Ovary (tissue), 7 donors: ENCODE measurements at regions not wholly inside any gene's neighbourhood (a gene's known extent, or its start where the extent isn't known, plus 50 kb on each side); places are given as distances from the start of the nearest gene placed in this dataset.
A peak's percentile ranks its signal among the peaks of the same experiment; 100 is the strongest.

Experiments used
- DNase-seq, 5 donors: peaks; one replicate each; pipeline ENCODE4 v3.0.0-alpha.2; 2019 to 2020
- H3K27ac ChIP-seq, 2 donors: fragments of 200-600 bp; one replicate each; pipeline versions ENCODE4 v1.5.1 to v1.8.0; 2019 to 2022
- H3K27me3 ChIP-seq: fragments of 200-600 bp; one replicate; pipeline ENCODE4 v1.8.0; 2022
- H3K36me3 ChIP-seq: fragments of 200-600 bp; sonication (generic); one replicate; pipeline ENCODE4 v1.5.1; 2019
- H3K4me1 ChIP-seq: one replicate; pipeline ENCODE4 v1.8.1; 2013; ENCODE audit warnings: mild to moderate bottlenecking, moderate library complexity; ENCODE audit not compliant: insufficient read depth
- H3K4me3 ChIP-seq: fragments of 200-600 bp; sonication (generic); one replicate; pipeline ENCODE4 v1.5.1; 2017
- H3K9me3 ChIP-seq, 2 donors: fragments of 200-600 bp in 1 of 2; sonication (generic) in 1 of 2; one replicate each; pipeline versions ENCODE4 v1.5.1 to v1.8.1; 2013 to 2019; ENCODE audit warnings: mild to moderate bottlenecking in 1 of 2, moderate library complexity in 1 of 2
- CTCF ChIP-seq, 3 donors: fragments of 450-650 bp in 2 of 3; fragments of 200-600 bp in 1 of 3; IDR thresholded peaks; one replicate each; pipeline versions ENCODE4 v1.5.1 to v1.8.0; 2016 to 2022; ENCODE audit warnings: antibody characterized with exemption in 3 of 3, mild to moderate bottlenecking in 1 of 3
- EP300 ChIP-seq: sonication (generic); formaldehyde crosslinking; IDR thresholded peaks from one replicate; pipeline ENCODE4 v1.6.1; 2017; ENCODE audit warnings: antibody characterized with exemption
- POLR2A ChIP-seq: fragments of 450-650 bp; IDR thresholded peaks from one replicate; pipeline ENCODE4 v1.6.1; 2017; ENCODE audit warnings: antibody characterized with exemption, mild to moderate bottlenecking, moderate library complexity
- WGBS, 3 donors: extraction: QIAGEN DNeasy Blood & Tissue Kit in 1 of 3; methylation state at CpG; one replicate each; pipeline versions ENCODE4 v1.1.5 to v1.1.7; 2013 to 2017; 5-methylcytosine and 5-hydroxymethylcytosine counted together
- intact Hi-C, 4 donors: fragments of 100-400 bp; cut with DNase I; formaldehyde crosslinking; loops; one replicate each; pipeline versions ENCODE4 v1.11.0 to v1.15.1; 2022 to 2023
- donor health status: DM: no; HTN: no; CAD: no; lungs with moderate emphysema.
- donor health status: DM: no; HTN: no; CAD: no.
- donor health status: Bipolar disorder and iron deficiency.
- donor health status: DM: no; HTN: no; CAD: no.
- donor health status: DM: yes; HTN: yes; CAD: no.

DNA sequence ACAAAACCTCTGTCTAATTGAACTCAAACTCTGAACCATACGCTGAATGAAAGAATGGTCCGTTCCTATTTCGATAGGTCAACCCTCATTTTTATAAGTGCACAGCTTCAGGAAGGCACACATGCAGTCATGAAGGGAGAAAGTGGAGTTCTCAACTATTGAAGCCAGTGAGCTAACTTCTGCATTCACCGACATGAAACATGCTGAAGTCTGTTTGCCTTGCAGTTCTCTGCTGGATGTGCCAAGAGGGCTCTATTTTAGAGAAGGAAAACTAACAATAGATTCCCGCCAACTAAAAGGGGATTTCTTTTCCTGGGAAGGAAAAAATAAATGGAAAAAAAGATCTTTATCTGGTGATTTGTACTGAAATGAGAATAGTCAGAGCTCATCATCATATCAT, 191.0 kb upstream of the PLEKHG7 start:
- intact Hi-C loops = no loop called here
- Histone ChIP-seq H3K36me3 (no peaks in the 10 kb centered on the region), H3K27me3 (no peaks in the 10 kb centered on the region), H3K27ac (no peak overlapping the region), H3K4me3 (no peak overlapping the region), H3K9me3 (no peaks in the 10 kb centered on the region), H3K4me1 (peaks cover 3% of the 10 kb centered on the region)
- DNase-seq = no peak
- WGBS, 3 donors = 81 to 83% (median 83%) methylated on average over 5 of the region's 5 CpGs
- TF ChIP-seq CTCF (IDR thresholded peaks at IDR 0.05) (no peak), POLR2A (no peak), EP300 (no peak)

GRCh38 chr12:92509156-92509738, 193.5 kb upstream of the PLEKHG7 start:
- no peak for DNase-seq
- TF ChIP-seq CTCF (IDR thresholded peaks at IDR 0.05) = no peak
- TF ChIP-seq EP300 = no peak
- TF ChIP-seq POLR2A = no peak
- Histone ChIP-seq H3K27me3 (no peaks in the 10 kb centered on the region), H3K9me3 (no peaks in the 10 kb centered on the region), H3K4me1 (peaks cover 15% of the 10 kb centered on the region), H3K27ac (no peak overlapping the region), H3K36me3 (no peaks in the 10 kb centered on the region), H3K4me3 (no peak overlapping the region)
- intact Hi-C loops = loop anchor here in 2 of 4 donors (5.0 to 10.0 kb wide), 3 partner anchors 33 to 364 kb away; partner anchors contain the start of gene BTG1 (in 2 of the 2)
- WGBS, 3 donors = 36 to 52% (median 47%) methylated on average over 2 of the region's 2 CpGs

- peaks cover 29% of the 10 kb centered on the region for H3K4me1 ChIP-seq
- no peaks in the 10 kb centered on the region for H3K27me3 ChIP-seq
- no peaks in the 10 kb centered on the region for H3K36me3 ChIP-seq
- no peak for DNase-seq
- H3K4me3 ChIP-seq = no peak overlapping the region
- WGBS, 3 donors = 47 to 91% (median 72%) methylated on average over 3 of the region's 3 CpGs
- TF ChIP-seq EP300 (no peak), CTCF (IDR thresholded peaks at IDR 0.05) (no peak), POLR2A (no peak)
- H3K9me3 ChIP-seq = no peaks in the 10 kb centered on the region
- peak overlapping the region in 1 of 2 donors; percentile 89 for H3K27ac ChIP-seq
- intact Hi-C loops = loop anchor here in 2 of 4 donors (5.0 to 10.0 kb wide), 3 partner anchors 35 to 362 kb away; partner anchors contain the start of gene BTG1 (in 2 of the 2)
Measured at GRCh38 chr12:92506891-92507290, 195.9 kb upstream of the PLEKHG7 start.

DNA sequence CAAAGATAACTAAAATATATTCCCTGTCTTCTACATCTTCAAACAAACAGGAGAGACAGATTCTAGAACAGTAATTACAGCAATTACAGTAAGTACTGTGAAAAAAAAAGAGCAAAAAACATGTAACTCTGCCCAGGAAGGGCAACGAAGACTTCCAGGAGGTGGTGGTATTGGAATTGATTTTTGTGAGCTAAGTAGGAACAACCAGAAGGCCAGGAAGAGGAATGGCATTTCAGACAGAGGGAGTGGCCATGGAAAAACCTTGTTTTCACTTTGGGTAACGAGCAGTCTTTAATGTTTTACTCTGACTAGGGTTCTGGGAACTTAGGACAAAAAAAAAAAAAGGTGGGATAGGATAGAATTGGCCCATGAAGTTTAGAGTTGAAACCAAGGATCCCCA, 196.3 kb upstream of the PLEKHG7 start:
- no peak for TF ChIP-seq EP300
- TF ChIP-seq POLR2A = no peak
- no peak for TF ChIP-seq CTCF (IDR thresholded peaks at IDR 0.05)
- no peaks in the 10 kb centered on the region for H3K27me3 ChIP-seq
- H3K9me3 ChIP-seq = no peaks in the 10 kb centered on the region
- no peak for DNase-seq
- 17 to 20% (median 17%) methylated on average over 2 of the region's 2 CpGs for WGBS, 3 donors
- peaks cover 32% of the 10 kb centered on the region for H3K4me1 ChIP-seq
- H3K27ac ChIP-seq = peak overlapping the region in 1 of 2 donors; percentile 89
- no peak overlapping the region for H3K4me3 ChIP-seq
- intact Hi-C loops = loop anchor here in 2 of 4 donors (5.0 to 10.0 kb wide), 3 partner anchors 36 to 362 kb away; partner anchors contain the start of gene BTG1 (in 2 of the 2)
- no peaks in the 10 kb centered on the region for H3K36me3 ChIP-seq
